ENCODE measurements at regions not wholly inside any gene's neighbourhood (a gene's known extent, or its start where the extent isn't known, plus 50 kb on each side); places are given as distances from the start of the nearest gene placed in this dataset.

- TF ChIP-seq POLR2A (IDR thresholded peaks at IDR 0.05) = no peak
- no peak for TF ChIP-seq CTCF (IDR thresholded peaks at IDR 0.05)
- TF ChIP-seq POLR2AphosphoS5 (IDR thresholded peaks at IDR 0.05) = no peak
These were observed 1107.8 kb downstream of the FSCB start for GRCh38 chr14:43399289-43399688.

All from gastroesophageal sphincter (tissue), 3 donors.